ENCODE measurements at regions not wholly inside any gene's neighbourhood (a gene's known extent, or its start where the extent isn't known, plus 50 kb on each side); places are given as distances from the start of the nearest gene placed in this dataset.

GRCh38 chr13:72405441-72405840 is 322.0 kb downstream of the MZT1 start:
- no peak for TF ChIP-seq ETS1 (CRISPR knock-in tag; IDR thresholded peaks at IDR 0.05)
- no peak for TF ChIP-seq SYNCRIP (IDR thresholded peaks at IDR 0.05; ENCODE audit: insufficient read depth, low read depth, low read length)
- TF ChIP-seq ZHX1 (CRISPR knock-in tag; IDR thresholded peaks at IDR 0.05; ENCODE audit: low read depth): no peak
- TF ChIP-seq FOSL1 (CRISPR knock-in tag; IDR thresholded peaks at IDR 0.05; ENCODE audit: borderline replicate concordance): no peak
- no peak for TF ChIP-seq SNAPC4 (CRISPR knock-in tag; IDR thresholded peaks at IDR 0.05)
- TF ChIP-seq ZNF260 (CRISPR knock-in tag; IDR thresholded peaks at IDR 0.05; ENCODE audit: borderline replicate concordance, low read depth): no peak
- TF ChIP-seq ESRRA (CRISPR knock-in tag; IDR thresholded peaks at IDR 0.05; ENCODE audit: low read depth): no peak
- no peak for TF ChIP-seq ZNF350 (CRISPR knock-in tag; IDR thresholded peaks at IDR 0.05; ENCODE audit: borderline replicate concordance, low read depth)
- TF ChIP-seq ZFY (CRISPR knock-in tag; IDR thresholded peaks at IDR 0.05): no peak
- no peak for TF ChIP-seq YEATS2 (CRISPR knock-in tag; IDR thresholded peaks at IDR 0.05; ENCODE audit: borderline replicate concordance)
- no peak for TF ChIP-seq MIER3 (CRISPR knock-in tag; IDR thresholded peaks at IDR 0.05; ENCODE audit: borderline replicate concordance)
- TF ChIP-seq CCAR2 (optimal IDR thresholded peaks at IDR 0.05; ENCODE audit: low read depth, low read length): no peak
